NCI-H524 (cell line): ENCODE measurements at regions not wholly inside any gene's neighbourhood (a gene's known extent, or its start where the extent isn't known, plus 50 kb on each side); places are given as distances from the start of the nearest gene placed in this dataset.
"Not testable (repeated sequence)": the region's sequence is repeated elsewhere in the genome, so short reads cannot be mapped to it uniquely, and the experiment has no call there.

Source experiments
- DNase-seq, 2 experiments: peaks; one replicate each; lab custom pipeline; 2025; lab: John Stamatoyannopoulos, UW

DNA sequence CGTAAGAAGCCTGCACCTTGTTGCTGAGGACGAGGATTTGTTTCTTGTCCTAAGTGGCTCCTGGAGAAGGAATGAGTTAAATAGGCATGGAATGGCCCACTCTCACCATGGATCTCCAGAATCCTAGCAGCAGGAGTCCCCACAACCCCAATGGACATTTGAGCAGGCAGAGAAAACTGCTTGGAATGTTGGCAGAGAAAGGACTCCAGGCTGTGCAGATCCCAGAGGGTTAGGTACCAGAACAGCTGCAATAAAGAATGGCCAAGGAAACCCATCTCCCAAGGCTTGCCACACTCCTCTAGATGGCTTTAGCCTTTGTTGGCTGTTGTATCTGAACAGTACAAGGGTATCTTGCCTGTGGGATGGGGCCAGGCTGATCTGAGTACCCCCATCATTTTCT, 1415.7 kb upstream of the ADGRB3 start:
- no peak for DNase-seq

DNA sequence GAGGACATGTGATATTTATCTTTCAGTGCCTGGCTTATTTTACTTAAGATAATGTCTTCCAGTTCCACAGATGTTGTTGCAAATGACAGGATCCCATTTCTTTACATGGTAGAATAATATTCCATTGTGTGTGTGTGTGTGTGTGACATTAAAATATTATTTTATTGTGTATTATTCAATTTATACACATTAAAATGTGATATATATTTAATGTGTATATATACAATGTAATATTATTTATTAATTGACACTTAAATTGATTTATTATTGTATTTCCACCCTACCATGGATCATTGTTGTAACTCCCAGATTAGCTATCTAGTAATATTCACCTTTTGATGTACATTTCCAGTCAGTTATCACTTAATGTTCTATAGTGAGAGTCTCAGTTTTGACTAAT, 1422.5 kb upstream of the ADGRB3 start:
- no peak for DNase-seq

DNA sequence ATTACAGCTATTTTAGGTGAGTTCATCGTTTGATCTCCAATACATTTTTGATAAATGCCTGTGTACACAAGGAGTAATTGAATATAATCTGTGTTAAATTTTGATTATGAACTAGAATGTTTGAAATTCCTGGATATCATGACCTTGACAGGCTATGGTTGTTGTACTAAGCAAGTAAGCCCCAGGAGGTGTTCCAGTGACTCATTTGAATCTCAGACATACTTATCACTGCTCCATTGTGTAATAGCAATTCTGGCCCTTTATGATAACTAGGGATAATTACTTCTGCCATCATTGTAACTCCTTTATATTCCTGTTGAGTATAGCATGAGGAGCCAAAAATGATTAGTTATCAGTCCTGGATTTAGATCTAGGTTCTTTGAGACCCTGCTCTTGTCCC, 1424.6 kb upstream of the ADGRB3 start:
- no peak for DNase-seq

DNA sequence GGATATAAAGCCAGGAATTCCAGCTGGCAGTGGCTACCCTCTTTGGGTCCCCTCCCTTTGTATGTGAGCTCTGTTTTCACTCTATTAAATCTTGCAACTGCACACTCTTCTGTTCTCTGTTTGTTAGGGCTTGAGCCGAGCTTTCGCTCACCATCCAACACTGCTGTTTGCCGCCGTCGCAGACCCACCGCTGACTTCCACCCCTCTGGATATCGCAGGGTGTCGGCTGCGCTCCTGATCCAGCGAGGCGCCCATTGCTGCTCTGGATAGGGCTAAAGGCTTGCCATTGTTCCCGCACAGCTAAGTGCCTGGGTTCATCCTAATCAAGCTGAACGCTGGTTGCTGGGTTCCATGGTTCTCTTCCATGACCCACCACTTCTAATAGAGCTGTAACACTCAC, 1433.5 kb upstream of the ADGRB3 start:
- DNase-seq = no peak

DNA sequence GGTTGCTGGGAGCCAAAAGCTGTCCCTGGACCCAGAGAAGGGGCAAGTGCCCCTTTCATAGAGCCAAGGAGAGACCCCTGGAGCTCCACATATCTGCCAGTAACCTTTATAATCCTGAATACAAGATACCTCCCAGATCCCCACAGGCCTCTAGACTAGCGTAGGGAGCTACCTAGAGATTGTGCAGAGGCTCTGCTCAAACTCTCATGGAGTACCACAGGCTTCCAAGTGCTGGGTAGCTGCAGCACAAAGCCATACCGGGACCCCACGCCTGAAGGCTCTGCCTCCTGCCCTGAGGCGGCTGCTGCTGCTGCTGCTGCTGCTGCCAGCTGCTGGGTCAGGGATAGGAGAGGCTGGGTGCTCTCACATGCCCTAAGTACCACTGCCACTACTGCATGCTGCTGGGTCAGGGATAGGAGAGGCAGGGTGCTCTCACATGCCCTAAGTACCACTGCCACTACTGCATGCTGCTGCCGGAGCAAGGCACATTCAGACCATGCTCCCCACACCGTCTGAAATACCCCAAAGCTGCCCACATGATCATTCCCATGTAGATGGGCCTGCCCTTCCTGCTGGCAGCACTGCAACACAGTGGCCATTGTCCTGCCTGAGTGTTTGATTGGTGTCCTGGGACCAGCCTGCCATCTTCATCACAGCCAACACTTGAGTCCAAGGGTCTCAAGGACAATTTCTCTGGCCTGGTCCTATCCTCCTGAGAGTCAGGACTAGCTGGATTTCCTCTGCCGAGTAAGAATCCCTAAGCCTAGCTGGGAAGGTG, 1434.3 kb upstream of the ADGRB3 start:
- DNase-seq = no peak

DNA sequence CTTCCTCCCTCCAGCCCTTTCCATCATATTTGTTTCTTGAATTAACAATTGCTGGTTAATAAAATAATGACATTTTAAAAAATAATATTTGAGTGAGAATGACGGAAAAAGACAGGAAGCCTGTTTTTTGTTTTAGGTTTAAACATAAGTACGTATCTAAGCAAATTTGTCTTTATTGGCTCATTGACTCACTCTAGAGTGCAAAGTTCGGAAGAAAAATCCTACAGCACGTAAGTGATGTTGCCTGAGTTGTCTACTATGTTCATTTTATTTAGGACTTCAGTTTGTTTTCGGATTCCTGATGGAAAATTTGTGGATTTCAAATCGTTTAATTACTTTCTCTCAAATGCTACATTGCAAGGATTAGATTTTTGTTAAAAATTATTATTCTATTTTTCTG, 1435.7 kb upstream of the ADGRB3 start:
- DNase-seq = no peak

DNA sequence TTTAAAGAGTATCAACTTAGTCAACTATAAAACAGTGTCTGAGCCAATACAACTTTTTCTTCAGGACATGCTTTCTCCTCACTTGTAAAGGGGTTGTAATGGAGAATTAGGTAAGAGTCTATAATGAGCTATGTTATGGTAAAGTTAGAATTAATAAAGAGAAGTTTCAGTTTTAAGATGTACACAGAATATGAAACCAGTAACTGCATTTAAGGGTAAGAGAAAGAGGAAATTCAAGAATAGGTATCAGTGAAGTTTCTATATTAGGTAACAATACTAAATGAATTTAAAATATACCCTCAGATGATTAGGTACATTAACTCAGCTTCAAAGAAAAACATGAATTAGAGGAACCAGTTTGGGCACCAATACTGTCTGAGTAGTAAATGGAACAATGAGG, 1444.3 kb upstream of the ADGRB3 start:
- no peak for DNase-seq

DNA sequence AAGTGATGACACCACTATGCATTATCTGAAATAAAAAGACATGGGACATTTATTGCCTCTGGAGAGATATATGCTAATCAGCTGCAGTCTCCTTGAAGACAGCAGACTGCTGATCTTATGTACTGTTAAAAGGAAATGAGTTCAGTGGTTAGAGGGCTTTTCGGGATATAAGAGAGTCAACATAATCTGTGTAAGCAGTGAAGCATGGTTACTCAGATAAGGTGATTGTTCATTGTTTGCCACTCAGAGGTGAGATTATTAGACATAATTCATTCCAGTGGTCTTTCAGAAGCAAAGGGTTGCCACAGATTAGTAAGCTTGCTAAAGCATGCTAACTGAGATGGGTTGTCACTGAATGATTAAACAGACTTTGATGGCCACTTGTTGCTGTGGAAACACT, 1450.7 kb upstream of the ADGRB3 start:
- no peak for DNase-seq

DNA sequence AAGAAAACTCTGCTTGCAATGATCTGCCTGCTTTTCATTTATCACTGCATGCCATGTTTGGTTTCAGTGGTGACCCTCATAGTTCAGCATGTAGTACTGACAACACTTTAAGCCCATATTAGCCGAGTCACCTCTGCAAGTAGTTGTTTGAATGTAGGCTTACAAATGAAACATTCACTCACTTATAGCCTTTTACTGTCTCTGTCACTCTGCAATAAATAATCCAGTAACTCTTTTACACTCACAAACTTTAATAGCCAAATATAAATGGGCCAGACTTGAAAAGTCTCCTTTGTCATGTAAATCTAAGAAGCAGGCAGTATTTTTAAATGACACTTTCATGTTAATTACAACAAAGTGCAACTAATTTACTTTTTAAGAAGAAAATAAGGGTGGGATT, 1460.0 kb upstream of the ADGRB3 start:
- DNase-seq = no peak

DNA sequence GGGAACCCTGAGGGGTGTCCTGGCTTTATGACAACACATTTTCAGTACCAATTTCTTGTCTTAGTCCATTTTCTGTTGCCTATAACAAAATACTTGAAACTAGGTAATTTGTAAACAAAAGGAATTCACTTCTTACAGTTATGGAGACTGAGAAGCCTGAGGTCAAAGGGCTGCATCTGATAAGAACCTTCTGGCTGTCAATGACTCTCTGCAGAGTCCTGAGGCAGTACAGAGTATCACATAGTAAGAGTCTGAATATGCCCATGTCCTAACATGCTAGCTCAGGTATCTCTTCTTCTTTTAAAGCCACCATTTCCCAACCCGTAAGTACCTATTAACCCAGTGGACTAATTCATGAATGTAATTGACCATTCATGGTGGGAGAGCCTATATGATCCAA, 1458.6 kb upstream of the EYS start:
- DNase-seq = no peak

DNA sequence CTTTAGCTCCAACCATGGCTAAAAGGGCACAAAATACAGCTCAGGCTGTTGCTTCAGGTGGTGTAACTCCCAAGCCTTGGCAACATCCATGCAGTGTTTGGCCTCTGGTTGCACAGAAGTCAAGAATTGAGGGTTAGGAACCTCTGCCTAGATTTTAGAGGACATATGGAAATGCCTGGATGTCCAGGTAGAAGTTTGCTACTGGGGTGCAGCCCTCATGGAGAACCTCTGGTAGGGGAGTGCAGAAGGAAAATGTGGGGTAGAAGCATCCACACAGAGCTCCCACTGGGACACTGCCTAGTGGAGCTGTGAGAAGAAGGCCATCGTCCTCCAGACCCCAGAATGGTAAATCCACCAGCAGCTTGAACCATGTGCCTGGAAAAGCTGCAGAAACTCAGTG, 1453.8 kb upstream of the EYS start:
- no peak for DNase-seq

DNA sequence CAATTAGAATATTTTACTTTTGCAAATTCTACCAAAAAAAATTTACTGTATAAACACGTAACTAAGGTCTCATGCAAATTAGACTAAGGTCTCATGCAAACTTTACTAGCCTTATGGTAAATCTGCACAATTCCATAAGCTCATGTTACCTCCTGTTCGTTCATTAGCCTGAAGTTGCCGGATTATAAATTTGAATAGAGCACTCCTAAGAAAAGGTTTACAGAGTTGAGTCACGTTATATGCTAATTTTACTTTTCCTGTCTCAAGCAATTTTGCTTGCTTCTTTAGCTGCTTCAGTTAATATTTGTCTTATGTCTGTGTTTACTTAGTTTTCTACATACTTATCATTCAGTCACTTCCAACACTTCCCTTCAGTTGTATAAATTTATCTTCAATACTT, 1434.0 kb upstream of the EYS start:
- peak in 1 of 2 experiments; percentile 31 for DNase-seq

DNA sequence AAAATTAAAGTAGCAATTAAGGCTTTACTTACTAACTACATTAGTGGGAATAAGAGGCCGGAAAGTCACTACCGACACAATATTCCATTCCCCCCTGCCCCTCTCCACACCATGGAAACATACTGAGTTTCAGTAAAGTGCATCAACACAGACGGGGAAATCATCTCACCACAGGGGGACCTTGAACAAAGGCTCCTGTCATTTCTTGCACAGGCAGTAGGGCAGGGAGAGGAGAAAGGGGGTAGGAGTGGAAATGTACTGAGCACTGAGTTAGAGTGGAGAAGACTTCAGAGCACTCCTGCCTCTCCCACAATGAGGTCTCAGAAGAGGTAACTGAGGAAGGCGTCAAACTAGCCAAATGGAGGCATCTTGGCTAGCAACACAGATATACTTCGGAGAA, 1426.9 kb upstream of the EYS start:
- DNase-seq = no peak

DNA sequence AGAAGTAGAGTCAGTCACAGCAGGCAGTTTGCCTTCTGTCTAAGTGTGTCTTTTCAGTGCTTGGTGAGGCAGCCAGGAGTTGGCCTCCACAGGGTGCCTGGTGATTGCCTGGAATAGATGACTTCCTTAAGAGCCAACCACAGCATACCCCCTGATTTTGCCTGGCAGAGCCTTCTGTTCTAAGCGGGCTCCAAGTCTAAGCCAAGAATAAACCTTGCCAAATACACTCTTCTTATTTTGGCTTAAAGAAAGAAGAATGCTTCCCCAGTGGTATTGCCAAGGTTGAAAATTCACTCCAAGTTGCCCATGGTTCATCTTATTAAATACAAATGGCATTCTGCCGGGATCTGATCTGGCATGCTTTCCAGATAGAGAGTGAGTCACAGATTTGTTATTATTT, 1424.8 kb upstream of the EYS start:
- DNase-seq = no peak

DNA sequence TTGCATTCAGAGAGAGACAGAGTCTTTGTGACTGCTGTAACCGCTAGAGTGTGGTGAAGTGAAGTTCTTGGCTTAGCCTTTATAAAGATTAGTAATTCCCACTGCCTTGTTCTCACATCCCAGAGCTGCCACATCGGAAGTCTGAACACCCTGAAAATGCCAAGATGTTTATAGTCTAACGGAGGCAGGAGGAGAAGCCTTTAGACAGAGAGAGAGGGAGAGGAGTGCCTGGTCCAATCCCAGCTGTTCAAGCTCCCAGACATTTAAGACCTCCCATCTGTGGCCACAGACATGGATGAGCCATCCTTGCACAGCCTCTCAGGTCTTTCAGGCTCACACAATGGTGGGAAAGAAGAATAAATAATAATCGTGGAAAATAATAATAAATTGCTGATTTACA, 1422.8 kb upstream of the EYS start:
- peak; percentile 53 to 77 for DNase-seq

DNA sequence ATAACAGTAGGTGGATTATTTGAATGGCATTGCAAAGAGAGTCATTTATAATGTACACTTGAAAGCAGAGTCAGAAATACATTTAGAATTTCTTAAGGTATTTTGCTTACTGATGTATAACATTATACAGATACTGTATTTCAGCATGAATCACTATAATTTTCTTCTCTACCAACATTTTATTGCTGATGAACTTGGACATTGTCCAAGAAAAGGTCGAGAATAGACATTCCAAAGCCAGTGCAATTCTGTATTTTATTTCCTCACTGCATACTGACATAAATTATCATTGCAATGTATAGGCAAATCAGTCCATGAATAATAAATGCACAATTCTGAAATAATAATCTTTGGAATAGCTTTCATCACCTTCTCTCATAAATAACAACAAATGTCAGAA, 1420.0 kb upstream of the EYS start:
- DNase-seq = no peak

DNA sequence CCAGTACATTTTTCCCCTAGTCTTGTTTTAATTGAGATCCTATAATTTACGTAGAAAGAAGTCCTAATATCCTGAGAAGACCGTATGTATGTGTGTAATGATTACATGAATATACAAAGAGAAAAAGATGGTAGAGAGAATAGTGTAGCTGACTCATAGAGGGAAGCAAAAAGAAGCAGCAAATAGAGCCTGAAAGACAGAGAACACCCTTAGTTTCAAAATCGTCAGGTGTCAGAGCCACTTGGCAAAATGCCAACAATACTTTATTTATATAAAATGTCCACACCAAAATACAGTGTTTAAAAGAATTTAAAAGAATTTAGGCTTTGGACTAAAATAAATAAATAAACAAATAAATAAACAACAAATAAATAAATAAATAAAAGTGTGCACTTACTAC, 1414.1 kb upstream of the EYS start:
- no peak for DNase-seq

DNA sequence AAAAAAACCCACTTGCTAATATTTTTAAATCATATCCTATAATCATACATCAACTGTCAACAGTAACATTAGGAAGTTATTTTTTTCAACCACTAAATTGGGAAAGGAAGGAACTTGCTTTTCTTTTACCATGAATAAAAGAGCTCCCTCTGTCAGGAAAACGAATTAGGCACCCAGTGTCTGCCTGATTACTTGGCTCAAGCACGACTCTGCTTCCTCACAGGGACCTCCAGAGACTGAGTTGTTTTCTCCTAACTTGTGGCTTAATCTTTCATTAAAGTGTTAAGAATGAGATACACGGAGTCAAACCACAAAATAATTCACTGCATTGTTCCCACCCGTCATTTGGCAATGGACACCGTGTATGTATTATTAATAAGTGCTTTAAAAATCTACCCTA, 1405.1 kb upstream of the EYS start:
- DNase-seq = no peak

DNA sequence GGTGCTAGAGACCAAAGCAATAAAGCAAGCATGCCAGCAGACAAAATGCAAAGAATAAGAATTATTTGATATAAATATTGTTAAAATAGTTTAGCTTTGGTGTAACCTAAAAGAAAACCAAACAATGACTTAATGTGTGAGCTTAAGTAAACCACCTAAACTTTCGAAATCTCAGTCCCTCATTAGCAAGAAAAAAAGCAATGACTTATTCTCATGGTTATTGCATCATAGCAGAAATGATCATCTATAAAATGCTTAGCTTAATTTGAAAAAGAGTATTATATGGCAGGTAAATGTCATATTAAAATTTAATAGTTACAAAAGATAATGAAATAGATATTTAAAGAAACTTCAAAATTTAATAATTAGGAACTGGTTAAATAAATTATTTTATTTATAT, 1395.7 kb upstream of the EYS start:
- no peak for DNase-seq

DNA sequence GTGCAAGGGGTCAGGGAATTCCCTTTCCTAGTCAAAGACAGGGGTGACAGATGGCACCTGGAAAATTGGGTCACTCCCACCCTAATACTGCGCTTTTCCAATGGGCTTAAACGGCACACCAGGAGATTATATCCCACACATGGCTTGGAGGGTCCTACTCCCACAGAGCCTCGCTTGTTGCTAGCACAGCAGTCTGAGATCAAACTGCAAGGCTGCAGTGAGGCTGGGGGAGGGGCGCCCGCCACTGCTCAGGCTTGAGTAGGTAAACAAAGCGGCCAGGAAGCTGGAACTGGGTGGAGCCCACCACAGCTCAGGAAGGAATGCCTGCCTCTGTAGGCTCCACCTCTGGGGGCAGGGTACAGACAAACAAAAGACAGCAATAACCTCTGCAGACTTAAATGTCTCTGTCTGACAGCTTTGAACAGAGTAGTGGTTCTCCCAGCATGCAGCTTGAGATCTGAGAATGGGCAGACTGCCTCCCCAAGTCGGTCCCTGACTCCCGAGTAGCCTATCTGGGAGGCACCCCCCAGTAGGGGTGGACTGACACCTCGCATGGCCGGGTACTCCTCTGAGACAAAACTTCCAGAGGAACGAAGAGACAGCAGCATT, 1388.7 kb upstream of the EYS start:
- DNase-seq = not testable (repeated sequence)

DNA sequence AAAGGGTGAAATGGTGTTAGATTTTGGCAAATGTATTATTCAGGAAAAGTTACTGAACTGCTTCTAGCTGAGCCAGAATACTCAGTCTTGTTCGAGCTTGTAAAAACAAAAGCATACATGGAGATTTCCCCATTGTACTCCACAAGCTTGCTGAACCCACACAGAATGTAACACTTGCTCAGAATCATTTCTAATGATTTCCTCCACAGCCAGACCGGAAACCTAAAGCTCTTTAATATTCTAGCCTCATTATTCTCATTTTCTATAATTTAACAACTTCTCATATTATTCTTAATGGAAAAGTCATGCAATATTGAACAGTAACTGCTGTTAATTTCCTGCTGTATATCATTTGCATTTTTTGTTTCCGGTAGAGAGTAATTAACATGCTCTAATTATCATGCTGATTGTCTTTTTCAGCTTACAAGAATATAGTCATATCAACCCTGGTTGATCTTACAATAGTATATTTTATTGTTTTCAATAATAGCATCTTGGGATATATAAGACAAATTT, 1387.5 kb upstream of the EYS start:
- DNase-seq = no peak

DNA sequence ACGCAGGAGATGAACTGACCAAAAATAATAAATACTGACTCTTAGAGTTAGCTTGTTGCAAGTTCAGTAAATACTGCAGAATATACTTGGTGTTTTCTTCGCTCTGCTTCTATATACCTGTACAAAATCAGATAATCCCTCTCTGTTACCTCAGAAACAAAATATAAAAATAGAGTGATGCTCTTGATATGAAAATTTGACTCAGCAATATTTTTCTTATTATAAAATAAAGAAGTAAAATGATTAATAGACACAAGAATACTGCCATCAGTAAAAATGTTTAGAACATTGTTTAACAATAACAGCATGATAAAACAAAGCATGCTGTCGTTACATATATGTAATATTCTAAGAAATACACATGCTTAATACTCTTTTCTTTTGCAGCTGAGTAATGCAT, 1366.9 kb upstream of the EYS start:
- no peak for DNase-seq

DNA sequence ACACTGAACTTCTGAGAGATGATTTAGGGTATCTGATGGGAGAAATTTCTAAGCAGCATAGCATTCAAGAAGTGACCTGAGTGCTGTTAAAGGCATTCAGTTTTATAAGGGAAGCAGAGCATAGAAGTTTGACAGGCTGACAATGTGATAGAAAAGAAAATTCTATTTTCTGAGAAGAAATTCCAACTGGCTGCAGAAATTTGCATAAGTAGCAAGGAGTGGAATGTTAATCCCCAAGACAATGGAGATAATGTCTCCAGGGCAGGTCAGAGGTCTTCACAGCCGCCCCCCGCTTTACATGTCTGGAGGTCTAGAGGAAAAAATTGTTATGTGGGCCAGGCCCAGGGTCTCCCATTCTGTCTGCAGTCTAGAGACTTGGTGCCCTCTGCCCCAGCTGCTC, 1361.8 kb upstream of the EYS start:
- no peak for DNase-seq

DNA sequence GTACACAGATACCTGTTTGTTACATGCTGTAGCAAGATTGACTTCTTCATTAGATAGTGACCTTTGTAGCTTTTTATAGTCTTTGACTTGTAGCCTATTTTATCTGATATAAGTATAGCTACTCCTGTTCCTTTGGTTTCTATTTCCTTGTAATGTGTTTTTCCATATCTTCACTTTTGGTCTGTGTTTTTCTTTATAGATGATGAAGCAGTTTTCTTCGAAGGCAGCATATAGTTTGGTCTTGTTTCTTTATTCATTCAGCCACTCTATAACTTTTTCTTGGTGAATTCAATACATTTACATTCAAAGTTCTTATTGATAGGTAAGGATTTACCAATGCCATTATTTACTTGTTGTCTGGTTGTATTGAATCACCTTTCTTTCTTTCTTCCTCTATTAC, 1357.3 kb upstream of the EYS start:
- DNase-seq = no peak
